ENCODE measurements at regions not wholly inside any gene's neighbourhood (a gene's known extent, or its start where the extent isn't known, plus 50 kb on each side); places are given as distances from the start of the nearest gene placed in this dataset.

GRCh38 chr6:98498866-98499265 lies 335.5 kb upstream of the POU3F2 start:
- Histone ChIP-seq H3K4me1 (no peaks in the 10 kb centered on the region), H3K36me3 (no peaks in the 10 kb centered on the region), H3K27me3 (no peaks in the 10 kb centered on the region), H3K4me3 (no peak overlapping the region), H3K27ac (no peak overlapping the region), H3K9me3 (no peaks in the 10 kb centered on the region)
- no peak for TF ChIP-seq CTCF (IDR thresholded peaks at IDR 0.05)
- TF ChIP-seq POLR2A (IDR thresholded peaks at IDR 0.05), result no peak
- no peak for TF ChIP-seq EP300 (IDR thresholded peaks at IDR 0.05)
- TF ChIP-seq POLR2AphosphoS5 (IDR thresholded peaks at IDR 0.05), result no peak
- no peak for DNase-seq
- 20 to 49% methylated on average over 3 of the region's 3 CpGs for WGBS, 2 donors
- intact Hi-C loops (cut with DNase I), result no loop called here

GRCh38 chr6:98514073-98514720 lies 320.2 kb upstream of the POU3F2 start:
- TF ChIP-seq POLR2A (IDR thresholded peaks at IDR 0.05) (no peak), POLR2AphosphoS5 (IDR thresholded peaks at IDR 0.05) (no peak), CTCF (IDR thresholded peaks at IDR 0.05) (no peak), EP300 (IDR thresholded peaks at IDR 0.05) (no peak)
- Histone ChIP-seq H3K36me3 (no peaks in the 10 kb centered on the region), H3K9me3 (no peaks in the 10 kb centered on the region), H3K4me1 (no peaks in the 10 kb centered on the region), H3K27ac (no peak overlapping the region), H3K4me3 (no peak overlapping the region), H3K27me3 (no peaks in the 10 kb centered on the region)
- intact Hi-C loops (cut with DNase I), result no loop called here
- WGBS, 2 donors, result 75 to 79% methylated on average over 2 of the region's 2 CpGs
- no peak for DNase-seq

- intact Hi-C loops (cut with DNase I), result no loop called here
- Histone ChIP-seq H3K4me3 (no peak overlapping the region), H3K9me3 (no peaks in the 10 kb centered on the region), H3K36me3 (no peaks in the 10 kb centered on the region), H3K27me3 (no peaks in the 10 kb centered on the region), H3K27ac (no peak overlapping the region), H3K4me1 (no peaks in the 10 kb centered on the region)
- TF ChIP-seq POLR2AphosphoS5 (IDR thresholded peaks at IDR 0.05) (no peak), POLR2A (IDR thresholded peaks at IDR 0.05) (no peak), EP300 (IDR thresholded peaks at IDR 0.05) (no peak), CTCF (IDR thresholded peaks at IDR 0.05) (no peak)
- no peak for DNase-seq
- 85 to 95% methylated on average over 1 of the region's 1 CpG for WGBS, 2 donors
These were observed 319.6 kb upstream of the POU3F2 start for GRCh38 chr6:98514796-98515195.

- Histone ChIP-seq H3K36me3 (no peaks in the 10 kb centered on the region), H3K9me3 (no peaks in the 10 kb centered on the region), H3K27ac (no peak overlapping the region), H3K27me3 (no peaks in the 10 kb centered on the region), H3K4me1 (no peaks in the 10 kb centered on the region), H3K4me3 (no peak overlapping the region)
- DNase-seq, result no peak
- TF ChIP-seq EP300 (IDR thresholded peaks at IDR 0.05) (no peak), POLR2A (IDR thresholded peaks at IDR 0.05) (no peak), CTCF (IDR thresholded peaks at IDR 0.05) (no peak), POLR2AphosphoS5 (IDR thresholded peaks at IDR 0.05) (no peak)
- intact Hi-C loops (cut with DNase I), result no loop called here
- WGBS, 2 donors, result 48 to 62% methylated on average over 2 of the region's 2 CpGs
These were observed 318.2 kb upstream of the POU3F2 start for GRCh38 chr6:98516206-98516605.

- Histone ChIP-seq H3K27ac (no peak overlapping the region), H3K27me3 (no peaks in the 10 kb centered on the region), H3K9me3 (no peaks in the 10 kb centered on the region), H3K36me3 (no peaks in the 10 kb centered on the region), H3K4me3 (no peak overlapping the region), H3K4me1 (no peaks in the 10 kb centered on the region)
- TF ChIP-seq CTCF (IDR thresholded peaks at IDR 0.05), result no peak
- TF ChIP-seq POLR2A (IDR thresholded peaks at IDR 0.05), result no peak
- TF ChIP-seq EP300 (IDR thresholded peaks at IDR 0.05), result no peak
- no peak for TF ChIP-seq POLR2AphosphoS5 (IDR thresholded peaks at IDR 0.05)
- intact Hi-C loops (cut with DNase I), result no loop called here
- WGBS, 2 donors, result 36 to 43% methylated on average over 4 of the region's 4 CpGs
- DNase-seq, result no peak
These were observed 317.5 kb upstream of the POU3F2 start for GRCh38 chr6:98516866-98517265.

Measured in sigmoid colon (tissue), 6 donors.